Natural killer cell (primary cell): ENCODE measurements at regions not wholly inside any gene's neighbourhood (a gene's known extent, or its start where the extent isn't known, plus 50 kb on each side); places are given as distances from the start of the nearest gene placed in this dataset.

Source experiments
- ATAC-seq, 3 donors: fragments of 150-1000 bp in 2 of 3; fragments of 200-7000 bp in 1 of 3; cut with Tn5 transposase; 1 replicate in 1 of 3; 2 replicates in 2 of 3; pipeline ENCODE4 v1.10.0; 2021; ENCODE audit warnings: mild to moderate bottlenecking in 2 of 3, moderate library complexity in 2 of 3
- DNase-seq, 2 donors: peaks; one replicate each; pipeline versions ENCODE4 v3.0.0 to v3.0.0-alpha.2; 2013 to 2021; ENCODE audit warnings: mixed read lengths in 1 of 2
- H3K27ac ChIP-seq: one replicate; pipeline ENCODE4 v1.5.1; 2013; ENCODE audit warnings: mild to moderate bottlenecking, low read length
- H3K27me3 ChIP-seq: one replicate; pipeline ENCODE4 v1.6.1; 2013; ENCODE audit warnings: low read length; ENCODE audit not compliant: control insufficient read depth, insufficient read depth
- H3K36me3 ChIP-seq: one replicate; pipeline ENCODE4 v1.6.1; 2013; ENCODE audit warnings: low read length; ENCODE audit not compliant: control insufficient read depth, insufficient read depth
- H3K4me1 ChIP-seq: one replicate; pipeline ENCODE4 v1.6.1; 2013; ENCODE audit warnings: low read length; ENCODE audit not compliant: control insufficient read depth, insufficient read depth
- H3K4me3 ChIP-seq: one replicate; pipeline ENCODE4 v1.5.1; 2013; ENCODE audit warnings: low read length
- H3K9me3 ChIP-seq: one replicate; pipeline ENCODE4 v1.6.1; 2013; ENCODE audit warnings: low read length; ENCODE audit not compliant: control insufficient read depth, insufficient read depth
- H3K27ac Mint-ChIP-seq, 2 donors: one replicate each; pipeline ENCODE4 v1.8.0; 2022; ENCODE audit warnings: mild to moderate bottlenecking in 2 of 2, mixed read lengths in 2 of 2, moderate library complexity in 1 of 2
- H3K27me3 Mint-ChIP-seq, 2 donors: one replicate each; pipeline ENCODE4 v1.8.0; 2022; ENCODE audit warnings: low read depth in 2 of 2, mixed read lengths in 2 of 2
- H3K36me3 Mint-ChIP-seq: one replicate; pipeline ENCODE4 v1.8.0; 2022; ENCODE audit warnings: mixed read lengths
- H3K4me1 Mint-ChIP-seq, 2 donors: one replicate each; pipeline ENCODE4 v1.8.0; 2022; ENCODE audit warnings: mixed read lengths in 2 of 2
- H3K4me3 Mint-ChIP-seq: one replicate; pipeline ENCODE4 v1.8.0; 2022; ENCODE audit warnings: mild to moderate bottlenecking, moderate library complexity, mixed read lengths
- H3K9me3 Mint-ChIP-seq, 2 donors: one replicate each; pipeline ENCODE4 v1.8.0; 2022; ENCODE audit warnings: mixed read lengths in 2 of 2
- WGBS: methylation state at CpG from one replicate; pipeline ENCODE4 v1.1.7; 2013; ENCODE audit warnings: missing lambda C conversion rate; ENCODE audit not compliant: insufficient coverage; 5-methylcytosine and 5-hydroxymethylcytosine counted together
- intact Hi-C: fragments of 100-400 bp; cut with micrococcal nuclease; formaldehyde crosslinking; loops from one replicate; pipeline ENCODE4 v1.14.2; 2022
- TF ChIP-seq, protein P1 (sequence below): fragments of 200-600 bp; IDR thresholded peaks from one replicate; pipeline ENCODE4 v1.8.0; 2022; ENCODE audit warnings: antibody characterized with exemption

DNA sequence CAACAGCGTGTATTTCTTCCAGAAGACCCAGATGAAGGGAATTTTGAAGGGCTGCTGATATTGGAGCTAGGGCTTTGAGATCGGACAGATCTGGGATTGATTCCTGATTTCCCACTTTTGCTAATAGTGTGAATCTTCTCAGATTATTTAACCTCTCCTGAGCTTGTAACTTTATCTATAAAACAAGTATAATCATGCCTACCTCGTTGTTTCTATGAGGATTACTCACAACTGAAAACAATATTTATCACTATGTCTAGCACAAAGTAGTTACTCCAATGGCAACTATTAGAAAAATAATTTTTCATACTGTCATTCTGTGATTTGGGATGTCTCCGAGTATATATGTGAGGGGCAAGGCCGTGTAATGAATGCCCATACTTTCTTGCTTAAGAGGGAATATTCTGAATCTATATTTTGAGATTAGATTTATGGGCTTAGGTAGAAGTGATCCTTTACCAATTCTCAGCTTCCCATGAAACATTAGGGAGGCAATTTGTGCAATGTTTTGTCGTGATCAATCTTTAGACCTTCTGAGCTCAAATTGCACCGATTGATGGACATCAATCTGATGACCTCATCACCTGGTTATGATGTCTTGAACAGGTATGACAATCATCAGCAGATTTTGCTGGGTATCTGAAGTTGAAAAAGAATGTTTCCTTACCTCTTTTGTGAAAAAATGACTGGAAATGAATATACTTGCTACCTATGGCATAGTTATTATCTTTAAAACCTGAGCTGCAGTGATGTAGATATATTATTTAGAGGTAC lies 339.9 kb downstream of the KCNS3 start:
- no peaks in the 10 kb centered on the region for H3K27me3 ChIP-seq
- H3K9me3 Mint-ChIP-seq = peaks cover 0 to under 1% of the 10 kb centered on the region in 2 donors
- TF ChIP-seq, protein P1, sequence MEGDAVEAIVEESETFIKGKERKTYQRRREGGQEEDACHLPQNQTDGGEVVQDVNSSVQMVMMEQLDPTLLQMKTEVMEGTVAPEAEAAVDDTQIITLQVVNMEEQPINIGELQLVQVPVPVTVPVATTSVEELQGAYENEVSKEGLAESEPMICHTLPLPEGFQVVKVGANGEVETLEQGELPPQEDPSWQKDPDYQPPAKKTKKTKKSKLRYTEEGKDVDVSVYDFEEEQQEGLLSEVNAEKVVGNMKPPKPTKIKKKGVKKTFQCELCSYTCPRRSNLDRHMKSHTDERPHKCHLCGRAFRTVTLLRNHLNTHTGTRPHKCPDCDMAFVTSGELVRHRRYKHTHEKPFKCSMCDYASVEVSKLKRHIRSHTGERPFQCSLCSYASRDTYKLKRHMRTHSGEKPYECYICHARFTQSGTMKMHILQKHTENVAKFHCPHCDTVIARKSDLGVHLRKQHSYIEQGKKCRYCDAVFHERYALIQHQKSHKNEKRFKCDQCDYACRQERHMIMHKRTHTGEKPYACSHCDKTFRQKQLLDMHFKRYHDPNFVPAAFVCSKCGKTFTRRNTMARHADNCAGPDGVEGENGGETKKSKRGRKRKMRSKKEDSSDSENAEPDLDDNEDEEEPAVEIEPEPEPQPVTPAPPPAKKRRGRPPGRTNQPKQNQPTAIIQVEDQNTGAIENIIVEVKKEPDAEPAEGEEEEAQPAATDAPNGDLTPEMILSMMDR = no peak
- no peak overlapping the region for H3K4me3 Mint-ChIP-seq
- no peaks in the 10 kb centered on the region for H3K36me3 ChIP-seq
- H3K4me3 ChIP-seq = no peak overlapping the region
- H3K9me3 ChIP-seq = no peaks in the 10 kb centered on the region
- H3K27ac ChIP-seq = no peak overlapping the region
- no peaks in the 10 kb centered on the region for H3K27me3 Mint-ChIP-seq
- DNase-seq (no peak), ATAC-seq (no peak)
- intact Hi-C loops = no loop called here
- H3K4me1 Mint-ChIP-seq = no peaks in the 10 kb centered on the region
- no peaks in the 10 kb centered on the region for H3K4me1 ChIP-seq
- 91% methylated on average over 6 of the region's 7 CpGs for WGBS
- H3K27ac Mint-ChIP-seq = no peak overlapping the region
- no peaks in the 10 kb centered on the region for H3K36me3 Mint-ChIP-seq

- H3K36me3 Mint-ChIP-seq = no peaks in the 10 kb centered on the region
- WGBS = 100% methylated on average over 1 of the region's 2 CpGs
Measured at GRCh38 chr2:18214936-18215335, 336.5 kb downstream of the KCNS3 start.

DNA sequence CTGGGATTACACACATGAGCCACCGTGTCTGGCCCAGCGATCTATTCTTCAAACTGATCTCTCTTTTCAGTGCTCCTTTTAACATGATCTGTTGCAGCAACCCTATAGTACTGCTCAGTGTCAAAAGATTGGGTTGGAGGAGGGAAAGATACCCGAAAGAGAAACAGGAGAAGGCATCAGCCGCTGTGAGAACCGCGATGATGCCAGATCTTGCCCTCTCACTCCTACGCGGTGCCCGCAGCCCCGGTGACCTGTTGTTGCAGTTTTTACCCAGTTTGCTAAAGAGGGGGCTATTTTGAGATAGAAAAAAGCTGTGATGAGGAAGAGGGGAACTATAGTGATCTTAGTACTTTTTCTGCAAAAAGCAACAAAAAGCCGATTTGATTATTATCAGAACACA lies 335.5 kb downstream of the KCNS3 start:
- 94% methylated on average over 10 of the region's 11 CpGs for WGBS
- H3K27ac Mint-ChIP-seq = no peak overlapping the region
- no peak overlapping the region for H3K4me3 Mint-ChIP-seq
- no peak overlapping the region for H3K27ac ChIP-seq
- no peaks in the 10 kb centered on the region for H3K4me1 Mint-ChIP-seq
- ATAC-seq (no peak), DNase-seq (no peak)
- H3K36me3 Mint-ChIP-seq = no peaks in the 10 kb centered on the region
- no peak overlapping the region for H3K4me3 ChIP-seq
- H3K27me3 Mint-ChIP-seq = no peaks in the 10 kb centered on the region
- no peaks in the 10 kb centered on the region for H3K36me3 ChIP-seq
- no peaks in the 10 kb centered on the region for H3K4me1 ChIP-seq
- H3K27me3 ChIP-seq = no peaks in the 10 kb centered on the region
- intact Hi-C loops = no loop called here
- H3K9me3 ChIP-seq = no peaks in the 10 kb centered on the region
- H3K9me3 Mint-ChIP-seq = peaks cover 0 to 2% of the 10 kb centered on the region in 2 donors
- TF ChIP-seq, protein P1 = no peak

More at GRCh38 chr2:18214936-18215335, 336.5 kb downstream of the KCNS3 start:
- Mint-ChIP-seq H3K27ac (no peak overlapping the region), H3K27me3 (no peaks in the 10 kb centered on the region), H3K4me3 (no peak overlapping the region), H3K4me1 (no peaks in the 10 kb centered on the region), H3K9me3 (peaks cover 0 to 2% of the 10 kb centered on the region in 2 donors)
- DNase-seq (no peak), ATAC-seq (no peak)
- Histone ChIP-seq H3K36me3 (no peaks in the 10 kb centered on the region), H3K4me1 (no peaks in the 10 kb centered on the region), H3K27ac (no peak overlapping the region), H3K4me3 (no peak overlapping the region), H3K9me3 (no peaks in the 10 kb centered on the region), H3K27me3 (no peaks in the 10 kb centered on the region)
- TF ChIP-seq, protein P1 = no peak
- intact Hi-C loops = no loop called here
